Activated CD4-positive, alpha-beta memory T cell treated with anti-CD3 and anti-CD28 coated beads for 36 hours (primary cell): ENCODE measurements at regions not wholly inside any gene's neighbourhood (a gene's known extent, or its start where the extent isn't known, plus 50 kb on each side); places are given as distances from the start of the nearest gene placed in this dataset.

Experiments
- CTCF ChIA-PET: fragments of 350-600 bp; sonication (Branson Sonifier 250); formaldehyde crosslinking; loops from one replicate; lab custom pipeline; 2021; ENCODE audit warnings: antibody characterized with exemption, inconsistent platforms; lab: Charles Lee
- POLR2A ChIA-PET: fragments of 350-600 bp; sonication (Branson Sonifier 250); formaldehyde crosslinking; loops from one replicate; lab custom pipeline; 2021; ENCODE audit warnings: antibody characterized with exemption; lab: Charles Lee
- DNase-seq: peaks from one replicate; pipeline ENCODE4 v3.0.0-alpha.2; 2020
- H3K27ac Mint-ChIP-seq: one replicate; pipeline ENCODE4 v1.8.0; 2021; ENCODE audit warnings: mixed read lengths
- H3K27me3 Mint-ChIP-seq: one replicate; pipeline ENCODE4 v1.8.0; 2021; ENCODE audit warnings: mixed read lengths
- H3K36me3 Mint-ChIP-seq: one replicate; pipeline ENCODE4 v1.8.0; 2021; ENCODE audit warnings: mixed read lengths
- H3K4me1 Mint-ChIP-seq: one replicate; pipeline ENCODE4 v1.8.0; 2021; ENCODE audit warnings: low read depth, mixed read lengths
- H3K4me3 Mint-ChIP-seq: one replicate; pipeline ENCODE4 v1.8.0; 2021; ENCODE audit warnings: mild to moderate bottlenecking, mixed read lengths
- H3K9me3 Mint-ChIP-seq: one replicate; pipeline ENCODE4 v1.8.0; 2021; ENCODE audit warnings: mixed read lengths
- intact Hi-C: fragments of 100-400 bp; cut with micrococcal nuclease; formaldehyde crosslinking; loops from one replicate; pipeline ENCODE4 v1.15.1; 2023

GRCh38 chr7:18162657-18163056, 135.0 kb upstream of the PRPS1L1 start:
- Mint-ChIP-seq H3K4me1 (no peaks in the 10 kb centered on the region), H3K36me3 (no peaks in the 10 kb centered on the region), H3K27ac (no peak overlapping the region), H3K27me3 (no peaks in the 10 kb centered on the region), H3K9me3 (no peaks in the 10 kb centered on the region), H3K4me3 (no peak overlapping the region)
- DNase-seq, result no peak
- POLR2A ChIA-PET, result no interaction called here
- intact Hi-C loops, result no loop called here
- CTCF ChIA-PET, result no interaction called here

- intact Hi-C loops, result no loop called here
- no peaks in the 10 kb centered on the region for H3K9me3 Mint-ChIP-seq
- ChIA-PET POLR2A (no interaction called here), CTCF (no interaction called here)
- no peak for DNase-seq
- H3K4me3 Mint-ChIP-seq, result no peak overlapping the region
- no peaks in the 10 kb centered on the region for H3K27me3 Mint-ChIP-seq
- no peaks in the 10 kb centered on the region for H3K36me3 Mint-ChIP-seq
- no peak overlapping the region for H3K27ac Mint-ChIP-seq
- no peaks in the 10 kb centered on the region for H3K4me1 Mint-ChIP-seq
Measured at GRCh38 chr7:18163091-18163490, 135.4 kb upstream of the PRPS1L1 start.

GRCh38 chr7:18165166-18165565, 137.5 kb upstream of the PRPS1L1 start:
- H3K4me3 Mint-ChIP-seq, result no peak overlapping the region
- H3K9me3 Mint-ChIP-seq, result no peaks in the 10 kb centered on the region
- H3K4me1 Mint-ChIP-seq, result no peaks in the 10 kb centered on the region
- no peak for DNase-seq
- H3K27me3 Mint-ChIP-seq, result no peaks in the 10 kb centered on the region
- intact Hi-C loops, result no loop called here
- no peaks in the 10 kb centered on the region for H3K36me3 Mint-ChIP-seq
- ChIA-PET CTCF (interaction anchor here (1.2 kb wide), 1 partner anchor 156 kb away, joined by 3 read pairs; no protein-coding TSS in a partner anchor), POLR2A (no interaction called here)
- no peak overlapping the region for H3K27ac Mint-ChIP-seq

- ChIA-PET CTCF (interaction anchor here (1.2 kb wide), 1 partner anchor 155 kb away, joined by 3 read pairs; no protein-coding TSS in a partner anchor), POLR2A (no interaction called here)
- no peak for DNase-seq
- H3K36me3 Mint-ChIP-seq, result no peaks in the 10 kb centered on the region
- H3K4me1 Mint-ChIP-seq, result no peaks in the 10 kb centered on the region
- no peaks in the 10 kb centered on the region for H3K9me3 Mint-ChIP-seq
- no peak overlapping the region for H3K4me3 Mint-ChIP-seq
- no peak overlapping the region for H3K27ac Mint-ChIP-seq
- H3K27me3 Mint-ChIP-seq, result no peaks in the 10 kb centered on the region
- intact Hi-C loops, result no loop called here
Measured at GRCh38 chr7:18166002-18166401, 138.4 kb upstream of the PRPS1L1 start.

- Mint-ChIP-seq H3K36me3 (no peaks in the 10 kb centered on the region), H3K9me3 (no peaks in the 10 kb centered on the region), H3K4me3 (no peak overlapping the region), H3K27ac (no peak overlapping the region), H3K27me3 (no peaks in the 10 kb centered on the region), H3K4me1 (no peaks in the 10 kb centered on the region)
- ChIA-PET CTCF (no interaction called here), POLR2A (no interaction called here)
- intact Hi-C loops, result no loop called here
- DNase-seq, result no peak
Measured at GRCh38 chr7:18167815-18168214, 140.2 kb upstream of the PRPS1L1 start.

- CTCF ChIA-PET, result no interaction called here
- H3K36me3 Mint-ChIP-seq, result no peaks in the 10 kb centered on the region
Measured at GRCh38 chr7:18174996-18175395, 147.3 kb upstream of the PRPS1L1 start.

GRCh38 chr7:18175801-18176450, 148.3 kb upstream of the PRPS1L1 start:
- Mint-ChIP-seq H3K9me3 (no peaks in the 10 kb centered on the region), H3K36me3 (no peaks in the 10 kb centered on the region), H3K4me1 (no peaks in the 10 kb centered on the region), H3K27ac (no peak overlapping the region), H3K4me3 (no peak overlapping the region), H3K27me3 (peaks cover 7% of the 10 kb centered on the region)
- ChIA-PET CTCF (no interaction called here), POLR2A (no interaction called here)
- intact Hi-C loops, result no loop called here
- DNase-seq, result no peak

More at GRCh38 chr7:18174996-18175395, 147.3 kb upstream of the PRPS1L1 start:
- intact Hi-C loops, result no loop called here
- Mint-ChIP-seq H3K4me3 (no peak overlapping the region), H3K9me3 (no peaks in the 10 kb centered on the region), H3K27me3 (peaks cover 4% of the 10 kb centered on the region), H3K4me1 (no peaks in the 10 kb centered on the region), H3K27ac (no peak overlapping the region)
- DNase-seq, result no peak
- POLR2A ChIA-PET, result no interaction called here

GRCh38 chr7:18177129-18177814, 149.6 kb upstream of the PRPS1L1 start:
- no peak for DNase-seq
- intact Hi-C loops, result no loop called here
- H3K4me3 Mint-ChIP-seq, result no peak overlapping the region
- ChIA-PET CTCF (no interaction called here), POLR2A (no interaction called here)
- peaks cover 10% of the 10 kb centered on the region for H3K27me3 Mint-ChIP-seq
- H3K27ac Mint-ChIP-seq, result no peak overlapping the region
- no peaks in the 10 kb centered on the region for H3K36me3 Mint-ChIP-seq
- H3K9me3 Mint-ChIP-seq, result no peaks in the 10 kb centered on the region
- no peaks in the 10 kb centered on the region for H3K4me1 Mint-ChIP-seq

GRCh38 chr7:18177815-18178660, 150.4 kb upstream of the PRPS1L1 start:
- H3K4me1 Mint-ChIP-seq, result no peaks in the 10 kb centered on the region

GRCh38 chr7:18179093-18179492, 151.4 kb upstream of the PRPS1L1 start:
- H3K27me3 Mint-ChIP-seq, result peaks cover 13% of the 10 kb centered on the region
- no peaks in the 10 kb centered on the region for H3K4me1 Mint-ChIP-seq
- H3K27ac Mint-ChIP-seq, result no peak overlapping the region
- no peak for DNase-seq
- intact Hi-C loops, result no loop called here
- no peaks in the 10 kb centered on the region for H3K36me3 Mint-ChIP-seq
- ChIA-PET POLR2A (no interaction called here), CTCF (no interaction called here)
- no peaks in the 10 kb centered on the region for H3K9me3 Mint-ChIP-seq
- no peak overlapping the region for H3K4me3 Mint-ChIP-seq

More at GRCh38 chr7:18177815-18178660, 150.4 kb upstream of the PRPS1L1 start:
- Mint-ChIP-seq H3K36me3 (no peaks in the 10 kb centered on the region), H3K9me3 (no peaks in the 10 kb centered on the region), H3K4me3 (no peak overlapping the region), H3K27ac (no peak overlapping the region), H3K27me3 (peaks cover 13% of the 10 kb centered on the region)
- peak; percentile 37 for DNase-seq
- POLR2A ChIA-PET, result no interaction called here
- intact Hi-C loops, result no loop called here
- CTCF ChIA-PET, result no interaction called here

GRCh38 chr7:18180685-18181084, 153.0 kb upstream of the PRPS1L1 start:
- no peak for DNase-seq
- no peaks in the 10 kb centered on the region for H3K36me3 Mint-ChIP-seq
- ChIA-PET CTCF (no interaction called here), POLR2A (no interaction called here)
- no peaks in the 10 kb centered on the region for H3K9me3 Mint-ChIP-seq
- intact Hi-C loops, result no loop called here
- H3K4me1 Mint-ChIP-seq, result no peaks in the 10 kb centered on the region
- peaks cover 13% of the 10 kb centered on the region for H3K27me3 Mint-ChIP-seq
- no peak overlapping the region for H3K27ac Mint-ChIP-seq
- no peak overlapping the region for H3K4me3 Mint-ChIP-seq

GRCh38 chr7:18189500-18190126, 162.0 kb upstream of the PRPS1L1 start:
- no peaks in the 10 kb centered on the region for H3K36me3 Mint-ChIP-seq
- no peaks in the 10 kb centered on the region for H3K4me1 Mint-ChIP-seq
- no peaks in the 10 kb centered on the region for H3K9me3 Mint-ChIP-seq
- POLR2A ChIA-PET, result no interaction called here
- CTCF ChIA-PET, result no interaction called here
- H3K27ac Mint-ChIP-seq, result no peak overlapping the region
- no peak for DNase-seq
- H3K27me3 Mint-ChIP-seq, result no peaks in the 10 kb centered on the region
- no peak overlapping the region for H3K4me3 Mint-ChIP-seq
- intact Hi-C loops, result no loop called here
